DMS79 treated with DMSO at 0.1 percent for 48 hours (cell line): ENCODE measurements at regions not wholly inside any gene's neighbourhood (a gene's known extent, or its start where the extent isn't known, plus 50 kb on each side); places are given as distances from the start of the nearest gene placed in this dataset.

Source experiments
- DNase-seq: peaks from one replicate; lab custom pipeline; 2025; lab: John Stamatoyannopoulos, UW

DNA sequence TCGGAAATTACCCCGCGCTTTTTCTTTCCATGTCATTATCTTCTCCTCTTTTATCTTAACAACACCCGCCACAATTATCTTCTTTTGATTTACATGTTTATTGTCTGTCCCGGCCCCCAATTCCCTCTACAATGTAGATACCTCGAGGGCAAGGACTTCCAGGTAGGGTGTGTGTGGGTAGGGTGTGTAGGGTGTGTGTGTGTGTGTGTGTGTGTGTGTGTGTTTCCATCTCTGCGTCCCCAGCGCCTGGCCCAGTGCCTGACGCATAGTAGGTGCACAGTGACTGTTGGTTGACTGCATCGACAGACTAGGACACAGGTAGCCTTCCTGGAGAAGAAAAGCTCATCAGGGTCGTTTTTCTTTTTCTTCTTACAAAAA is 103.1 kb downstream of the UCHL1 start:
- DNase-seq: no peak

DNA sequence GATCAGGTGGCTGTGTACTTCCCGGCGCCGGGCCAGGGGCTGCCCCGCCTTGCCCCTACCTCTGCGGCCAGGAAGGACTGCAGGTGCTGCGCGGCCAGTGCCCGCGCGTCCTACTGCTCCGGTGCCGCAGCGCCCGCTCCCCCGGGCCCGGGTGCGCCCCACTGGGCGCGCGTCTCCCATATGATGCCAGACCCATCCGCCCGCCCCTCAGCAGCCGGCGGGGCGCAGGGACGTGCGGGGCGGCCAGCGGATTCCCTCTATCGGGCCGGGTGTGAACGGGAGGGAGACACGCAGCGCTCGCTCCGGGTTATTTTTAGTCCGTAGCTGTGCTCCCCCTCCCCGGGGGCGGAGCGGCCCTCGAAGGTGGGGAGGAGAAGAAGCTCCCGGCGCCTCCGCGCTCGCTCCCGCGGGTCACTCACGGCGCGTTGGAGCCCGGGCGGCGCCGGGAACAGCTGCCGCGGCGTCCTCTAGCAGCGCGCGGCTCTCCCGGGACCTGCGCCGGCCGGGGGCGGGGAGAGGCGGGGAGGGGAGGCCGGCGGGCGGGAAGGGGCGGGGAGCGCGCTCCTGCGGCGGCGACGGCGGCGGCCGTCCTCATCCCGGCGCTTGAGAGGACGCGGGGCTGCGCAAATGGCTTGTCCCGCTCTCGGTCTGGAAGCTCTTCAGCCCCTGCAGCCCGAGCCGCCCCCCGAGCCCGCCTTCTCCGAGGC is 103.6 kb downstream of the UCHL1 start:
- peak; percentile 50 for DNase-seq

DNA sequence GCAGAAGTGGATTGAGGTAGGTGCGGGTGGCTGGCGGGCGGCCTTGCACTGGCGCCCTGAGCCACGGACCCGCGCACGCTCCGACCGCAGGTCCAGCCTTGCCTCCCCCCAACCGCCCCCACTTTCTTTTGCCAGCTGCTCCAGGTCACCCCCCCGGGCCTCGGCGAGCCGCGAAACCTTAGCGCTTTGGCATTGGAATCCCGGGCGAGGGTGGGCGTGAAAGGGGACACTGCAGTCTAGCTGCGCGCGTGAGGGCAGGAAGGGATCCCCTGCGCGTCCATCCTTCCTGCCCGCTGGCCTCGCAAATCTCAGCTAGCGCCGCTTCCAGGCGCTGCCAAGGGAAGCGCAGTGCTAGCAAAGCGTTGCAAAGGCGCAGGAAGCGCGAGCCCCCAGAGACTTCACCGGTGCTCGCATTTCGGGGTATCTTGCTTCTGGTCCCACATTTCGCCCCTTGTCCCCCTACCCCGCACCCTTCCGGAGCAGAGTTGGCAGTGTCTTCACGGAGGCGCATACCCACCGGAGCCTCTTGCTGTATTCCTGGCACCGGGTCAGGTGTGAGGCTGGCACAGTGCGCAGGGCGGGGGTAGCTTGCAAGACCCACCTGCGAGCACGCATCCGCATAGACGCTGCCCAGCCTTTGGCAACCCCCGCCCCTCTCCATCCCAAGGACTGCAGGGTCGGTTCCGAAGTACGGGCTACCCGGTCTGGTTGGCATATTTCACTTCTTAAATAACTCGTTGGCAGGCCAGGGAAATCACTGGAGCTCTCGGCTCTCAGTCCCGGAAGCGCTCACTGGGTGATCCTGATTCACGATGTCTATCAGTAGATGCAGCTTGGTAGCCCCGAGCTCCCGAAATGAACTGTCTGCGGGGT is 104.4 kb downstream of the UCHL1 start:
- peak; percentile 42 for DNase-seq

DNA sequence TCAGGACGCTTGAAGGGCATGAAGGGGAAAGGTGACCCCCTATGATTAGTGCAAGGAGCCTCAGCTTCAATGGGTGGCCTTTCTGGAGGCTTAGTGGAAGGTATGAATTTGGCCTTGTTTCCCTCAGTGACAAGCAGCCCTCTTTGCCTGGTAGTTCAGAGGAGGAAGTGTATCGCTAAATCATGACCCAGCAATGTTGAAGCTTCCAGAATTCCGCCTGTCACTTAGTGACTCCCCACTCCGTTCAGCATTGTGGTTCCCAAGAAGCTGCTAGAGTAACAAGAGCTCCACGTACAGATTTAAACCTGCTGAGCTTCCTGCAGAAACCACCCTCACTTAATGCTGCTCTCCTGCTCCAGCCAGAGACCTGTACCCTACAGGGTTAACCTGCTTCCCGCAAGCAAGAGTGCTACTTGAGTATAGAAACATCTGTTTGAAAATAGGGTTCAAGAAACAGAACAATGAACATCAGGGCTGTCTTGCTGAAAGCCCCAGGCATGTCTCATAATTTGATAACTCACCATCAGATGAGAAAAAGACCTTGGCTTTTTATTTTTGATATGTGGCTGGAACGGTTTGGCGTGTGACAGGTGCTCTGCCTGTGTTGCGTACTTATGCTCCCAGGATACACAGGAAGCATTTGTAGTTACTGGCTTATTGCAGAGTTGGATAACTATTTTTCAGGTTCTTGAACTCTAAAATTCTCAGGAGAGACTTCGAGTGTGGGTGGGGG is 105.2 kb downstream of the UCHL1 start:
- DNase-seq: peak; percentile 57

DNA sequence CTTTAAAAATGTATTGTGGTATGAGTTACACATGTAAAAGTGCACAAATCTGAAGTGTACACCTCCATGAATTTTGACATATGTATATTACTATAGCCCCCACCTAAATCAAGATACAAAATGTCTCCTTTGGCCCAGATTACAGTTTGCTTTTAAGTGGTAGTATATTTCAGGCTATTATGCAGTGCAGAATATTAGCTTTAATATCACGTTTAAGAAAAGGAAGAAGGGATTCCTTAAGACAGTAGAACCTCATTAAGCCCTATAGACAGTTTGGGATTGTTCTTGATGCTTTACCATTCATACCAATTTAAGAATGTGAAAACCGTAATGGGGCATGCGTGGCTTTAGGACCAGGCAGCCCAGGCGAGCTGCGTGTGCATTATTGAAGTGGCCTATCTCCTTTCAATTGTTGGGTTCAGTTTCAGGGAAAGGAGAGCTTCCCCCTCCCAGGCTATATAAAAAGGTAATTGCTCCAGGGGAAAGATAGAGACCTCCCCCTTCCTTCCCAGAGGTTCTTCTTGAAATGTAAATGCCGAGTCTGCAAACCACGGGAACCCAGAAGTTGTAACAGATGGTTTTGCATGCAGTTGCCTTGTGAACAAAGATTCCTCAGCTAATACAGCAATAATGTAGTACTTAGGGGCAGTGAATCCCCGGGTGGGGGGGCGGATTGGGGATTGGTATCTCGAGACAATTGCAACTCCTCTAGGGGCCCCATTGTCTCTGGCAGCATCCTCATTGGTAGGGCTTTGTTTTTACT is 106.1 kb downstream of the UCHL1 start:
- no peak for DNase-seq

DNA sequence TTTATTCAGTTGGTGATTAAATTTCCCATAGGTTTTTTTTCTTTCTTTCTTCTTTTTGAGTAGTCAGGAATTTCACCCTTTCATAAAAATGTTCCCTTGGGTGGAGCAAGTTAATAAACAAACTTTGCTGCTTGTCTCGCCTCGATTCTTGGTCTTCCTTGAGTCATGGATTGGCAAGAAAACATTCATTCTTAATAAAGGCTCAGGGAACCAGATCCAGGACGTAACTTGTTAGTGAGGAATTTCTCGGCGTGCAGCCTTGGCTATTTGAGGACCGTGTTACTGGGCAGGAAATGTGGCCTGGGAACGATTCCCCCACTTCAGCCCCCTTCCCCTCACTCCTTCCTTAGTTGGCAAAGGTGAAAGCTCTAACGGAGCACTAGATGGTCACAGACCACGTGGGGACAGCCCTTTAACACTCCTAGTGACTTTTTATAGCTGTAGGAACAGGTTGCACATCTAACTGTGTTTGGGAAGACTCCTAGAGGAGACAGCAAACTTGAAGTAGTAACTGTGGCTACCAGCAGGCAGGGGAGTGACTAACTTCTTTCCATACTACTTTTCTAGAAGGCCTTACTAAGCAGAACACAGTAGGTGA is 106.8 kb downstream of the UCHL1 start:
- DNase-seq: no peak

DNA sequence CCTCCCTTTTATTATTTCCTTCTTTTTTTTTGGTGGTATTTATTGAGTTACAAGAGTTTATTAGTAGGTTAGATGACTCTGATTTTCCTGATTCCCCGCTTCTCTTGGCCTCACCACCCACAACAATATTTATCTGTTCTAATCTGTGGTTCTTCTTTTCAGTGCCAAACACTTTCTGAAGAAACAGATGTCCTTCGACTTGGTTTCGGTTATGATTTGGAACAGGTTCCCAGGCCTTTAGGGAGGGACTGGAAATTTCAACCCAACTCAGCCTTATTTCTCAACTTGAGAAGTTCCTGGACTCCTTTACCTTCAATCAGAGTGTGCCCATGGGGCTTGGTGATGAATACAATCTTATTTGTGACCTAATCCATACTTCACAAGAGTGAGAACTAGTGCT is 108.1 kb downstream of the UCHL1 start:
- DNase-seq: no peak

DNA sequence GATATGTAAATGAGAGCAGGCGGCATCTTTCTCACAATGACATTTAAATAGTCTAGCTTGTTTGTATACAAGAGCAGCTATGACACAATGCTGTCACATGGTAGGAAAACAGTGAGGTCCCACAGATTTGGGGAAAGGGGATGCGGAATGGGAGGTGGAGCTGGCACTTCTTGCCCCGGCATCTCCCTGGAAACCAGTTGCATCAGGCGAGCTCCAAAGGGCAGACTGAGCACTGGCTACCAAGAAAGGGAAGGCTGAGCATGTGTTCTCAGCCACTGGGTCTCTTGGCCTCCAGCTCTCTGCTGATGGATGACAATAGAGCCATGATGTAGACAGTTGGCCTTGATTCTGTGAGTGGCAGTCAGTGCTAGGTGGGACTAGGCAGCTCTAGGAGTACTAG is 109.0 kb downstream of the UCHL1 start:
- no peak for DNase-seq

DNA sequence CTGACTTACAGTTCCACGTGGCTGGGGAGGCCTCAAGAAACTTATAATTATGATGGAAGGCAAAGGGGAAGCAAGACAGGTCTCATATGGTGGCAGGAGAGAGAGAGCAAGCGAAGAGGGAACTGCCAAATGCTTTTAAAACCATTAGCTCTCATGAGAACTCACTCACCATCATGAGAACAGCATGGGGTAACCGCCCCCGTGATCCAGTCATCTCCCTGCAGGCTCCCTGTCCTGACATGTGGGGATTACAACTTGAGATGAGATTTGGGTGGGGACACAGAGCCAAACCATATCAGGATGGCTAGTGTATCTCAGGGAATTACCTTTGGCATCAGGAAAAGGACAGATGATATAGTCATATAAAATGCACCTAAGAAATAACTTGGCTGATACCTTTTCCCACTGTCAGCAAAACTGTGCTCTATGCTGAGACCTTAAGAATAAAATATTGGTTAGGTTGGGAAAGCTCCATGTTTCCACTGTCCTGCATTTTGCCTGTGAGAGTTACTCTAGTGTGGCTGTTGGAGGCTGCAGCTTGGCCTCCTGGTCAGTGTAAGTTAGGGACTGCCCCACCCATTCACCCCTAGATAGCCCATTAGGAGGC is 110.3 kb downstream of the UCHL1 start:
- DNase-seq: no peak

DNA sequence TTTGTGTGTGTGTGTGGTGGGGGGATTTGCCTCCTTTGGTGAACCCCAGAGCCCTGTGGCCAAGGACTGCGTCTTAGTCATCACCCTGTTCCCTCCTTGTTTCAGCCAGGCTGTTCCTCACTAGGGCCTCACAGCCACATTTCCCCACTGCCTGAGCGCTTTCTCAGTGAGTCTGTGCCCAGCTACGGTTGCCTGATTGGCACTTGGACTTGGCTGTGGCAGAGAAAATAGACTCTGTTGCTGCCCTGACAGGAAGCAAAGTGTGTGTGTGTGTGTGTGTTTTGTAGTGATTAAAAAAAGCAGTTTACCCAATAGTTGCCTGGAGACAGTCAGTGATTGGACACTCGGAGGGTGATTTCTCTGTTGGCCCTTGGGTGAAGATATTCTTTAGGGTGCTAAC is 113.0 kb downstream of the UCHL1 start:
- no peak for DNase-seq

DNA sequence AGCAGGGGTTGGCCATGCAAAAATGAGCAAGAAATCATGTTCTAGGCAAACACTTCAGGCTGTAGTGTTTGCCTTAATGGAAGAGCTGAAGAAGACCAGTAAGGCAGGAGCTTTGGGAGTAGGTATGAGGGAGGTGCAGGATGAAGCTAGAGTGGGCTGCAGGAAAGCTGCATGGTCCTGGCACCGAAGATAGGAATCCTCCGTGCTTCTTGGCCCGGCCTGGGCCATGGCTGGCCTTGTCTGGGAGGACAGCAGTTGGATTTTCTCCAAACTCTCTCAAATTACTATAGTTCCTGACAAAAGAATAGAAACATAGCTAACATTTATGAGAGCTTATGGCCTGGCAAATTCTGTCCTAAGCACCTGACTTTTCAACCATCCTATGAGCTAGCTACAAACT is 116.5 kb downstream of the UCHL1 start:
- no peak for DNase-seq

DNA sequence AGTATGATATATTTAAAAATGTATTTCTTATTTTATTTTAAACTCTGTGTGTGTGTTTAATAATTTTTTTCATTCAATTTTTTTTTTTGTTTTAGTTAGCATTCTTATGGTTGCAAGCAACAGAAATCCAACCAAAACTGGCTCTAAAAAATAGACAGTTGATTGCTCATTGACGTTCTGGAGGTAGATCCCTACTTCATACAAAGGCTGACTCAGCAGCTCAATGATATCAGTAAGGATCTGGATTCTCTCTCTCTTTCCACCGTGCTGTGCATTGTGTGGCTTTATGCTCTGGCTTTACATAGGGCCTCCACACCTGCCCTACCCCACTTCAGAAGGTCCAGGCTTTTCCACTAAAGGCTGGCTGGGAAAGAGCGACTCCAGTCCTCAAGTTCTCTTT is 117.8 kb downstream of the UCHL1 start:
- no peak for DNase-seq

DNA sequence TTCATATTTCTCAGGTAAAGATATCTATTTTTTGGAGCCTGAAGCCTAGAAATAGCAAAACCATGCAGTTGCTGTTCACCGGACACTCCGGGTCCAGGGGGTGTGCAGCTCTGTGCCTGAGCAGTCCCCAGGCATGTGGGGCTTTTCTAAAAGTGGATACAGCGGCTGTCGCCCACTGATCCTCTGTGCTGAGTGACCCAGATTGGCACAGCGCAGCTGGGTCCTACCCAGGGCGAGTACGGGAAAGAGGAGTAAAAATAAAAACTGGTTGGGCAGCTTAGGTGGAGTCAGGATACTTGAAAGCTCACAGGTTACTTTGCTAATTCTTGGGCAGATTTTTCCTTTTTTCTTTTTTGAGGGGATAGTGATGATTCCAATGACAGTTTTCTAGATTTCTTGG is 118.8 kb downstream of the UCHL1 start:
- no peak for DNase-seq

DNA sequence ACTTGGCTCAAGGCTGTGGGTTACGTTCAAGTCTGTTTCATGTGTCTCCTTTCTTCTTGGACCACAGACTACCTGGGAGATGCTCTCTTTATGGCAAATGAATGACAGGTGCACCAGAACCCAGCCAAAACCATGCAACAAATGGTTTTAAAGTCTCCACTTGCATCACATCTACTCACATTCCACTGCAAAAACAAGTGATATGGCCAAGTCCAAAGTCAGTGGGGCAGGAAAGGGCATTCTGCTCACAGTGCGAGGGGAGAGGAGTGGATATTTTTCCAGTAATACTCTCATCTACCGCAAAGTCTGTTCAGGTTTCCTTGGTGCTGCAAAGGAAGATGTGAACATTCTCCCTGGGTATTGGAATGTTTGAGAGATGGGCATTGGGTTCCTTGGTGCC is 120.5 kb downstream of the UCHL1 start:
- no peak for DNase-seq

DNA sequence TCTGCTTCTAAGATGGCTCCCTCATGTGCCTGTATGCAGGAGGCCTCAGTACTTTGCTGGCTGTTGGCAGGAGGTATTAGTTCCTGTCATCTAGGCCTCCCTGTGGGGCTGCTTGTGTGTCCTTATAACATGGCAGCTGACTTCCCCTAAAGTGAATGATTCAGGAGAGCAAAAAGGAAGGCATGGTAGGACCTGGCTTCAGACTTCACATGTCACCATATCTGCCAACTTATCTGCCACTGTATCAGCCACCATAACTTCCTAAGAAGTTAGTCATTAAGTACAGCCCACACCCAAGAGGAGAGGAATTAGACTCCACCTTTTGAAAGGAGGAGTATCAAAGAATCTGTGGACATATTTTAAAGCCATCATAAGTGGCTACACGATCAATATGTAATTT is 122.5 kb downstream of the UCHL1 start:
- no peak for DNase-seq

DNA sequence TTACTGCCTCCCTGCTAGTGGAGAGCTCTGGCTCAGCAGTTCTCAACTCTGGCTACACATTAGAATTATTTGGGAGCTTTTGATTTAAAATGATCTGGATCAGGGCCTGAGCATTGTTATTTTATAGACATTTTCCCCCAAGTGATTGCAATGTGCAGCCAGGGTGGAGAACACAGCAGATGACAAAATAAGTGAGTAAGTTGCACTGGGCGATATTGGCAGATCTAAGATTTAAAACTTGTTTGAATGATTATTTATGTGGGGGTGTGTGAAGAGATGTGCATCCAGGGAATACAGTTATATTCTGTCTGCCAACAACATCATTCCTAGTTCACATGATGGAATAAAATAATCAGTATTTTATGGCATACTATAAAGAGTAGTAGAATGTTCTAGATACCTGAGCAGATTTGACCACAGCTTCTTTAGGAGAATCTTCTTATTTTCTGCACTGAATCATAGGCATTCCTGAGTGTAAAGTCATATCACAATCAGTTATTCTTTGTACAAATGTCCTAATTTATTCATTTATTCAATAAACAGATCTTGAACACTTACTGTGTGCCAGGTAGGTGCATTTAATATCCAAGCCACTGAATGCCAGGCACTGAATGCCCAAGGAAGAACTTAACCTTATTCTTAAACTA is 123.9 kb downstream of the UCHL1 start:
- DNase-seq: no peak

DNA sequence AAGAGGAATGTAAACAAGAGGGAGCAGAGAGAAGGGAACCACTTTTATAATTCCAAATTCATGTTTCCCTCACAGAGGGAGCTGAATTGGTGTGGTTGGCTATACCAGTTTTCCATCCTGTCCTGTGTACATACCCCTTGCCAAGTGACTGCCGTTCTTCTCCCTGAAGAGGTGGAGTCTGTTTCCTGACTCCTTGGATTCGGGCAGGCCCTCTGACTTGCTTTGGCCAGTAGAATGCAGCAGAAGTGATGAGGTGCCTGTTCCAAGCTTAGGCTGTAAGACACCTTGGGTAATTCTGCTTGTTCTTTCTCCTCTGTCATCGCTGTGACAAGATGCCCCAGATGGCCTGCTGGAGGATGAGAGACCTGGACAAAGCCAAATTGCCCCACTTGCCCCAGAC is 124.7 kb downstream of the UCHL1 start:
- DNase-seq: no peak

DNA sequence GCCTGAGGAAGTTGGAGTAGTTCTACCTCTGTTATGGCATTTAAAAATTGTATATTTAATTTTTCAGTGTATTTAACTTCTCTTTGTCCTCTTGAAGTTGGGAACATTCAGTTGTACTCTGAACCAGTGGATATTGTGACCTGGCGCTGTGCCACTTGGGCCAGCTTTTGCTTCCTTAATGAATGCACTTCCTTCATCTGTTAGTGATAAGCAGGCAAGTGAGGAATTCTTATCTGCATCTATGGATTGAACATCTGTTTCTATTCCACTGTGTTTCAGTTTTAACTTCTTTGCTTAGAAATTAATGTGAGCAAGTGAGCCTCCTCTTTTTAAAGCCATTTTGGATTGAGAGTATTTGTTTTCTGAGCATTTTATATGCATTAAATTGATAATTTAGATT is 128.3 kb downstream of the UCHL1 start:
- no peak for DNase-seq

DNA sequence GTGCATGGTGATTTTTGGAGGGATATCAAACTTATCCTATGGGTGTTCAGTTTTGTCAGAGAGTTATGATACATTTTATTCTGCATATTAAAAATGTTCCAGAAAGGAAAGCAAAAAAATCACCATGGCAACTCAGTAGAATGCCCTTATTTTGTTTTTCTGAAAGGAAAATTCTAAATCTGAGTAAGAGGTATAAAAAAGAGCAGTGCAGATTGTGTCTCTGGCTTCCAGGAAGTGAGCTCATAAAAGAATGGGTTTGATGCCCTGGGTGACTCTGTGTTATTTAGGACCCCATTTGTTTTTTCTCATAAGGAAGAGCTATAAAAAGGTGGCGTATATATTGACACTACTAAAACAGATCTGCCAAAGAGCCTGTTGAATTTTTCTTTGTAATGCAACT is 128.8 kb downstream of the UCHL1 start:
- no peak for DNase-seq

DNA sequence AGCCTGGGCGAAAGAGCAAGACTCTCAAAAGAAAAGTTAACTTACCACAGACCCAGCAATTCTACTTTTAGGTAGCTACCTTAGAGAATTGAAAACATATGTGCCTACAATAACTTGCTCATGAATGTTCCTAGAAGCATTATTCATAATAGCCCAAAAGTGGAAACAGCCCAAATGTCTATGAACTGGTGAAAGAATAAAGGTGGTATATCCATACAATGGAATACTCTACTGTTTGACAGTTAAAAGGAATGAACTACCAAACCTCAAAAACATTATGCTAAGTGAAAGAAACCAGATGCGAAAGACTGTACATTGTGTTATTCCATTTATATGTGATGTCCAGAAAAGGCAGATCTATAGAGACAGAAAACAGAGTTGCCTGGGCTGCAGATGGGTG is 131.4 kb downstream of the UCHL1 start:
- DNase-seq: no peak

DNA sequence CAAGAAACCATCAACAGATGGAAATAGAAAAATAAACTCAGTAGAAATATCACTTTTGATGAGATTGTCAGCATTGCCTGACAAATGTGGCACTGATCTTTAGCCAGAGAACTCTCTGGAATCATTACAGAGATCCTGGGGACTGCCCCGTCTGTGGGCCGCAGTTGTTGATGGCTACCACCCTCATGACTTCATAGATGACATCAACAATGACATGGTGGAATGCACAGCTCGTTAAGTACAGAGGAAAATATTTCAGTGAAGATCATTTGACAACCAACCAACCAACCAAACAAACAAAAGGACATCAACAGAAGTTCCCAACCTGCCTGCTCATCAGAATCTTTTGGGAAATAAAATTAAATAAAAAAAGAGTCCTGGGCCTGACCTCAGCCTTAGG is 132.6 kb downstream of the UCHL1 start:
- DNase-seq: no peak
